GM21515 (cell line): ENCODE measurements at regions not wholly inside any gene's neighbourhood (a gene's known extent, or its start where the extent isn't known, plus 50 kb on each side); places are given as distances from the start of the nearest gene placed in this dataset.

ENCODE experiments used
- ATAC-seq: cut with Tn5 transposase; IDR thresholded peaks from one replicate; pipeline ENCODE4 v1.9.1; 2021; ENCODE audit not compliant: unreplicated experiment

GRCh38 chr1:56442290-56442877 is 137.0 kb downstream of the PLPP3 start:
- no peak for ATAC-seq

- ATAC-seq, result no peak
Measured at GRCh38 chr1:56441601-56442000, 137.8 kb downstream of the PLPP3 start.

- no peak for ATAC-seq
Measured at GRCh38 chr1:56439610-56440264, 139.6 kb downstream of the PLPP3 start.

GRCh38 chr1:56438901-56439551 is 140.3 kb downstream of the PLPP3 start:
- no peak for ATAC-seq

GRCh38 chr1:56437959-56438358 is 141.4 kb downstream of the PLPP3 start:
- ATAC-seq, result no peak

- ATAC-seq, result no peak
Measured at GRCh38 chr1:56436912-56437417, 142.4 kb downstream of the PLPP3 start.

- ATAC-seq, result no peak
Measured at GRCh38 chr1:56436296-56436695, 143.1 kb downstream of the PLPP3 start.

GRCh38 chr1:56435434-56436262 is 143.7 kb downstream of the PLPP3 start:
- ATAC-seq, result no peak

- ATAC-seq, result no peak
Measured at GRCh38 chr1:56434740-56435139, 144.6 kb downstream of the PLPP3 start.

GRCh38 chr1:56434025-56434424 is 145.3 kb downstream of the PLPP3 start:
- ATAC-seq, result no peak

GRCh38 chr1:56433056-56433577 is 146.2 kb downstream of the PLPP3 start:
- no peak for ATAC-seq

- no peak for ATAC-seq
Measured at GRCh38 chr1:56432166-56432971, 147.0 kb downstream of the PLPP3 start.

GRCh38 chr1:56430141-56430839 is 149.1 kb downstream of the PLPP3 start:
- no peak for ATAC-seq

GRCh38 chr1:56429288-56429687 is 150.1 kb downstream of the PLPP3 start:
- ATAC-seq, result no peak

- no peak for ATAC-seq
Measured at GRCh38 chr1:56426587-56427381, 152.6 kb downstream of the PLPP3 start.

- ATAC-seq, result no peak
Measured at GRCh38 chr1:56425494-56426037, 153.8 kb downstream of the PLPP3 start.

- ATAC-seq, result no peak
Measured at GRCh38 chr1:56424744-56425493, 154.4 kb downstream of the PLPP3 start.

- ATAC-seq, result no peak
Measured at GRCh38 chr1:56423716-56424115, 155.6 kb downstream of the PLPP3 start.
